ENCODE measurements at regions not wholly inside any gene's neighbourhood (a gene's known extent, or its start where the extent isn't known, plus 50 kb on each side); places are given as distances from the start of the nearest gene placed in this dataset.

DNA sequence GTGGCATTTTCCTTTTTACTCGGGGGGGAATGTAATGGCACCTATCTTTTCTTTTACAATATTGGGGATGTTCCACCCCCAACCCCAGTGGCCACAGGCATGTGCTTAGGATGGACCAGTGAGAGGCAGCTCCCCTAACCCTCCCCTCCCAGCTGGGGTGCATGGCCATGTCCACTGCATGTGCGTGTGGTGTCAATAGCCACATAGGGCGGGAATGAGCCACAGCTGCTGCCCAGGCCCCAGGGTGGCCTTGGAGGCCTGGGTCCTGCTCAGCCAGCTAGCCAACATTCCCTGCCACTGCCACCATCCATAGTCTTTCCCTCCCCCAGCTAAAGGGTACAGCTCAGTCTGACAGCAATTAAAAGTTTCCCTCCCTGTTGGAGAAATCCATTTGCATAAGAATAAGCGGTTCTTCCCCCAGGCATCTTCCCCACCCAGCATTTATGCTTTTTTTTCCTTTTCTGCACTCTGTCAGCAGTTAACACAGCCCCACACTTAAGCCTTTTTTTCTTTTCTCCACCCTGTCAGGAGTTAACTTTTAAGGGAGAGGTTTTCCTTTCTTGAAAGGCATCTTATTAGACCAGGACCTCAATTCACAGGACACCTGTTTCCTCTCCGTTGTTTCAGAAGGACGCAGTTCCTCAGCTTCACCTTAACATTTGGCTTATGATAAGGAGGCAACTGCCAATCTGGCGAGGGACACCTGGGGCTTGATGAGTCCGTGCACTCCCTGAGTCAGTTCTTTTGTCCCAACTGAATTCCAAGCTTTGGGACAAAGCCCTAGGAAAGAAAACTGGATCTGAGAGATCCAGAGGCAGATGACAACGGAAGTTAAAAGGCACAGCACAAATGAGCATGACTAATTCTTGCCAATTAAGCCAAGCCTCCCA is 121.4 kb downstream of the TPBG start:
- 77 to 80% methylated on average over 9 of the region's 9 CpGs for WGBS, 2 donors
- H3K27me3 ChIP-seq, result no peaks in the 10 kb centered on the region
- DNase-seq (no peak), ATAC-seq (no peak)
- no peaks in the 10 kb centered on the region for H3K36me3 ChIP-seq
- no peak overlapping the region for H3K4me3 ChIP-seq
- peaks cover 0 to 58% (median 7%) of the 10 kb centered on the region in 11 donors for H3K9me3 ChIP-seq
- H3K27ac ChIP-seq, result no peak overlapping the region
- TF ChIP-seq, protein P1, sequence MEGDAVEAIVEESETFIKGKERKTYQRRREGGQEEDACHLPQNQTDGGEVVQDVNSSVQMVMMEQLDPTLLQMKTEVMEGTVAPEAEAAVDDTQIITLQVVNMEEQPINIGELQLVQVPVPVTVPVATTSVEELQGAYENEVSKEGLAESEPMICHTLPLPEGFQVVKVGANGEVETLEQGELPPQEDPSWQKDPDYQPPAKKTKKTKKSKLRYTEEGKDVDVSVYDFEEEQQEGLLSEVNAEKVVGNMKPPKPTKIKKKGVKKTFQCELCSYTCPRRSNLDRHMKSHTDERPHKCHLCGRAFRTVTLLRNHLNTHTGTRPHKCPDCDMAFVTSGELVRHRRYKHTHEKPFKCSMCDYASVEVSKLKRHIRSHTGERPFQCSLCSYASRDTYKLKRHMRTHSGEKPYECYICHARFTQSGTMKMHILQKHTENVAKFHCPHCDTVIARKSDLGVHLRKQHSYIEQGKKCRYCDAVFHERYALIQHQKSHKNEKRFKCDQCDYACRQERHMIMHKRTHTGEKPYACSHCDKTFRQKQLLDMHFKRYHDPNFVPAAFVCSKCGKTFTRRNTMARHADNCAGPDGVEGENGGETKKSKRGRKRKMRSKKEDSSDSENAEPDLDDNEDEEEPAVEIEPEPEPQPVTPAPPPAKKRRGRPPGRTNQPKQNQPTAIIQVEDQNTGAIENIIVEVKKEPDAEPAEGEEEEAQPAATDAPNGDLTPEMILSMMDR (IDR thresholded peaks at IDR 0.05), result no peak
- intact Hi-C loops (cut with DNase I), result no loop called here
- H3K4me1 ChIP-seq, result no peaks in the 10 kb centered on the region

DNA sequence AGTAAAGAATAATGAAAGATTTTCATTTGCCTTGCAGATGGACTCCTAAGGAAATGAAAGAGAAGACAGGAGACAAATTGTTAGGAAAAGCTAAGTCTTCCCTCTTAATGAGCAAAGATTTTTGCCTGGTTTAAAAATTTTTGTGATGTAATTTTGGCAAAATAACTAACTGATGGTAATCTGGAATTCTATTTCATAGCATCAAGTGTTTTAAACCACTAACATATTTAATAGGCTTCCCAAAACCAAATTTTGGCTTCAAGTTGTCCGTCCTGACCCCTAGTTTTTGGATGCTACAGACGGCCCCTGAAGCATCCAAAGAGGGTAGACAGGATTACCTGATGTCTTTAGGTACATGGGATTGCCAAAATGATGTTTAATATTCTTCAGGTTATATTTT is 124.3 kb downstream of the TPBG start:
- no peaks in the 10 kb centered on the region for H3K4me1 ChIP-seq
- intact Hi-C loops (cut with DNase I), result no loop called here

DNA sequence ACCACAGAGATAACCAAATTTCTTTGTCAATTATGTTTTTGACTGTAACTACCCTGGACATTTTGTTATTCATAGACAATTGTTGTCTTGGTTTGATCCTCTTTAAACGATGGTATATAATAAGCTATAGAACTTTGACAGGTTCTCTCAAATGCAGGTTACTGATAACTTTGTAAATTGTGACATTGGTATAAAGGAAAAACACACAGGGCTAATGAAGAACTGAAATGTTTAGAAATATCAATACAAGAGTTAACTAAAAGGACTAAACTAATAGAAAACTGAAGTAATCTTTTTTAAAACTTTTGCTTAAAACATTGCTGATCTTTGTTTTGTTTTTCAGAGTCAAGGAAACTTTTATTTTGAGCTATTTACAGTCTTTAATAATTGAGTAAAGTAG is 124.8 kb downstream of the TPBG start:
- H3K27ac ChIP-seq, result no peak overlapping the region
- intact Hi-C loops (cut with DNase I), result no loop called here
- TF ChIP-seq, protein P1 (IDR thresholded peaks at IDR 0.05), result no peak
- H3K27me3 ChIP-seq, result no peaks in the 10 kb centered on the region
- no peaks in the 10 kb centered on the region for H3K4me1 ChIP-seq
- no peak for ATAC-seq
- DNase-seq, result no peak
- H3K4me3 ChIP-seq, result no peak overlapping the region
- WGBS, 2 donors, result 79 to 80% methylated on average over 1 of the region's 1 CpG
- H3K36me3 ChIP-seq, result no peaks in the 10 kb centered on the region
- H3K9me3 ChIP-seq, result peaks cover 0 to 69% (median 7%) of the 10 kb centered on the region in 11 donors

More for the DNA sequence above, 124.3 kb downstream of the TPBG start:
- WGBS, 2 donors, result 58 to 62% methylated on average over 2 of the region's 2 CpGs
- ATAC-seq (no peak), DNase-seq (no peak)
- Histone ChIP-seq H3K9me3 (peaks cover 0 to 69% (median 7%) of the 10 kb centered on the region in 11 donors), H3K4me3 (no peak overlapping the region), H3K36me3 (no peaks in the 10 kb centered on the region), H3K27me3 (no peaks in the 10 kb centered on the region), H3K27ac (no peak overlapping the region)
- TF ChIP-seq, protein P1 (IDR thresholded peaks at IDR 0.05), result no peak

DNA sequence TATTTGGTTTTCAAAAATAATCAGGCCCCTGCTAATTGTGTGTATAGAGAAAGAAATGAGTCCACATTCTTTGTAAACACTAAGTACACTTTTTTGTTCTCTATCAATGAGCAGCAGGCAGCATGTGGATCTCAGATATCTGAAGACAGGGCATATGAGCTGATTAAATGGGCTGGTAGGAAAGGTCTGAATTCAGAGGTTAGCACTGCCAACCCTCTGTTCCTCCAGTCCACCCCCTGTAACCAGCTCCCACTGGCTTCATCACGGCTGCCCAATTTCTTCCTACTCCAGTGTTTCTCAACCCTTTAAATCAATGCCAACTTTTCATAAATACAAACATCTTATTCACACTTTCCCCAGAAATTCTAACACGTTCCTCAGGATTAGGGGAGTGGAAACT is 128.5 kb downstream of the TPBG start:
- intact Hi-C loops (cut with DNase I), result no loop called here
- 50 to 65% methylated on average over 2 of the region's 2 CpGs for WGBS, 2 donors
- H3K36me3 ChIP-seq, result no peaks in the 10 kb centered on the region
- H3K4me1 ChIP-seq, result no peaks in the 10 kb centered on the region
- H3K4me3 ChIP-seq, result no peak overlapping the region
- DNase-seq (no peak), ATAC-seq (no peak)
- H3K9me3 ChIP-seq, result peaks cover 0 to 38% (median 6%) of the 10 kb centered on the region in 11 donors
- TF ChIP-seq, protein P1 (IDR thresholded peaks at IDR 0.05), result no peak
- H3K27ac ChIP-seq, result no peak overlapping the region
- no peaks in the 10 kb centered on the region for H3K27me3 ChIP-seq

All from heart right ventricle (tissue), 16 donors.